HL-60 (cell line): ENCODE measurements at regions not wholly inside any gene's neighbourhood (a gene's known extent, or its start where the extent isn't known, plus 50 kb on each side); places are given as distances from the start of the nearest gene placed in this dataset.

ENCODE experiments used
- GABPA ChIP-seq: IDR thresholded peaks from 2 replicates; pipeline ENCODE4 v1.6.1; 2012; ENCODE audit warnings: low read depth
- POLR2AphosphoS5 ChIP-seq: IDR thresholded peaks from 2 replicates; pipeline ENCODE4 v1.6.1; 2012; ENCODE audit warnings: low read depth
- SPI1 ChIP-seq: IDR thresholded peaks from 2 replicates; pipeline ENCODE4 v1.6.1; 2012; ENCODE audit warnings: low read depth, mild to moderate bottlenecking, borderline replicate concordance
- TF ChIP-seq, protein P1 (sequence below): IDR thresholded peaks from 2 replicates; pipeline ENCODE4 v1.6.1; 2012; ENCODE audit warnings: low read depth; ENCODE audit not compliant: insufficient replicate concordance
- TF ChIP-seq, protein P2 (sequence below): IDR thresholded peaks from one replicate; pipeline ENCODE4 v1.5.1; 2011; ENCODE audit warnings: low read length, control low read depth, inconsistent platforms; ENCODE audit not compliant: insufficient read depth

DNA sequence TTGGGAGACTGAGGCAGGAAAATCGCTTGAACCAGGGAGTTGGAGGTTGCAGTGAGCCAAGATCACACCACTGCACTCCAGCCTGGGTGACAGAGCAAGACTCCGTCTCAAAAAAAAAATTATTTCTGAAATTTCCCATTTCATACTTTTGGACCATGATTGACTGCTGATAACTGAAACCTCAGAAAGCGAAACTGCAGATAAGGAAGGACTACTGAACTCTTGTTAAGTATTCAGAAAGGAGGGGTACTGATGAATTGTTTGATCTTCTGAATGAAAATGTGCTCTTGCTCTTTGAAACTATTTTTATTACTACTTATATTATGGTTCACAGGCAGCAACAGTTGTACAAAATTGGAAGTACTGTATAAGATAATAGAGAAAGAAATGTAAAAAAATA is 69.0 kb downstream of the HDGFL1 start:
- TF ChIP-seq, protein P1, sequence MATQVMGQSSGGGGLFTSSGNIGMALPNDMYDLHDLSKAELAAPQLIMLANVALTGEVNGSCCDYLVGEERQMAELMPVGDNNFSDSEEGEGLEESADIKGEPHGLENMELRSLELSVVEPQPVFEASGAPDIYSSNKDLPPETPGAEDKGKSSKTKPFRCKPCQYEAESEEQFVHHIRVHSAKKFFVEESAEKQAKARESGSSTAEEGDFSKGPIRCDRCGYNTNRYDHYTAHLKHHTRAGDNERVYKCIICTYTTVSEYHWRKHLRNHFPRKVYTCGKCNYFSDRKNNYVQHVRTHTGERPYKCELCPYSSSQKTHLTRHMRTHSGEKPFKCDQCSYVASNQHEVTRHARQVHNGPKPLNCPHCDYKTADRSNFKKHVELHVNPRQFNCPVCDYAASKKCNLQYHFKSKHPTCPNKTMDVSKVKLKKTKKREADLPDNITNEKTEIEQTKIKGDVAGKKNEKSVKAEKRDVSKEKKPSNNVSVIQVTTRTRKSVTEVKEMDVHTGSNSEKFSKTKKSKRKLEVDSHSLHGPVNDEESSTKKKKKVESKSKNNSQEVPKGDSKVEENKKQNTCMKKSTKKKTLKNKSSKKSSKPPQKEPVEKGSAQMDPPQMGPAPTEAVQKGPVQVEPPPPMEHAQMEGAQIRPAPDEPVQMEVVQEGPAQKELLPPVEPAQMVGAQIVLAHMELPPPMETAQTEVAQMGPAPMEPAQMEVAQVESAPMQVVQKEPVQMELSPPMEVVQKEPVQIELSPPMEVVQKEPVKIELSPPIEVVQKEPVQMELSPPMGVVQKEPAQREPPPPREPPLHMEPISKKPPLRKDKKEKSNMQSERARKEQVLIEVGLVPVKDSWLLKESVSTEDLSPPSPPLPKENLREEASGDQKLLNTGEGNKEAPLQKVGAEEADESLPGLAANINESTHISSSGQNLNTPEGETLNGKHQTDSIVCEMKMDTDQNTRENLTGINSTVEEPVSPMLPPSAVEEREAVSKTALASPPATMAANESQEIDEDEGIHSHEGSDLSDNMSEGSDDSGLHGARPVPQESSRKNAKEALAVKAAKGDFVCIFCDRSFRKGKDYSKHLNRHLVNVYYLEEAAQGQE = no peak
- TF ChIP-seq, protein P2, sequence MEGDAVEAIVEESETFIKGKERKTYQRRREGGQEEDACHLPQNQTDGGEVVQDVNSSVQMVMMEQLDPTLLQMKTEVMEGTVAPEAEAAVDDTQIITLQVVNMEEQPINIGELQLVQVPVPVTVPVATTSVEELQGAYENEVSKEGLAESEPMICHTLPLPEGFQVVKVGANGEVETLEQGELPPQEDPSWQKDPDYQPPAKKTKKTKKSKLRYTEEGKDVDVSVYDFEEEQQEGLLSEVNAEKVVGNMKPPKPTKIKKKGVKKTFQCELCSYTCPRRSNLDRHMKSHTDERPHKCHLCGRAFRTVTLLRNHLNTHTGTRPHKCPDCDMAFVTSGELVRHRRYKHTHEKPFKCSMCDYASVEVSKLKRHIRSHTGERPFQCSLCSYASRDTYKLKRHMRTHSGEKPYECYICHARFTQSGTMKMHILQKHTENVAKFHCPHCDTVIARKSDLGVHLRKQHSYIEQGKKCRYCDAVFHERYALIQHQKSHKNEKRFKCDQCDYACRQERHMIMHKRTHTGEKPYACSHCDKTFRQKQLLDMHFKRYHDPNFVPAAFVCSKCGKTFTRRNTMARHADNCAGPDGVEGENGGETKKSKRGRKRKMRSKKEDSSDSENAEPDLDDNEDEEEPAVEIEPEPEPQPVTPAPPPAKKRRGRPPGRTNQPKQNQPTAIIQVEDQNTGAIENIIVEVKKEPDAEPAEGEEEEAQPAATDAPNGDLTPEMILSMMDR = no peak
- no peak for TF ChIP-seq POLR2AphosphoS5
- TF ChIP-seq GABPA = no peak
- no peak for TF ChIP-seq SPI1
